Muscle layer of colon (tissue), 2 donors: ENCODE measurements at regions not wholly inside any gene's neighbourhood (a gene's known extent, or its start where the extent isn't known, plus 50 kb on each side); places are given as distances from the start of the nearest gene placed in this dataset.

ENCODE experiments used
- H3K27ac ChIP-seq: one replicate; pipeline ENCODE4 v1.7.0; 2013; ENCODE audit warnings: low read depth, mild to moderate bottlenecking, low read length, moderate library complexity
- H3K27me3 ChIP-seq, 2 donors: one replicate each; pipeline ENCODE4 v1.7.0; 2013; ENCODE audit warnings: low read length in 2 of 2, mild to moderate bottlenecking in 2 of 2; ENCODE audit not compliant: insufficient read depth in 2 of 2, control insufficient read depth in 1 of 2
- H3K36me3 ChIP-seq: one replicate; pipeline ENCODE4 v1.7.0; 2013; ENCODE audit warnings: mild to moderate bottlenecking, low read length; ENCODE audit not compliant: insufficient read depth
- H3K4me1 ChIP-seq: one replicate; pipeline ENCODE4 v1.7.0; 2013; ENCODE audit warnings: mild to moderate bottlenecking, low read length; ENCODE audit not compliant: insufficient read depth
- H3K4me3 ChIP-seq, 2 donors: one replicate each; pipeline ENCODE4 v1.7.0; 2013; ENCODE audit warnings: low read length in 2 of 2, low read depth in 1 of 2, mild to moderate bottlenecking in 1 of 2, moderate library complexity in 1 of 2
- H3K9ac ChIP-seq: one replicate; pipeline ENCODE4 v1.7.0; 2013; ENCODE audit warnings: low read length
- H3K9me3 ChIP-seq: one replicate; pipeline ENCODE4 v1.7.0; 2013; ENCODE audit warnings: mild to moderate bottlenecking, low read length
- donor health status: abdominal sarcoma.
- donor health status: Adenocarcinoma of cecum.

GRCh38 chr2:223503746-223504145, 98.4 kb downstream of the SCG2 start:
- H3K9me3 ChIP-seq, result no peaks in the 10 kb centered on the region
- no peaks in the 10 kb centered on the region for H3K4me1 ChIP-seq
- H3K27ac ChIP-seq, result no peak overlapping the region

GRCh38 chr2:223508372-223508771, 93.8 kb downstream of the SCG2 start:
- no peaks in the 10 kb centered on the region for H3K27me3 ChIP-seq
- no peaks in the 10 kb centered on the region for H3K4me1 ChIP-seq
- no peak overlapping the region for H3K27ac ChIP-seq
- no peaks in the 10 kb centered on the region for H3K36me3 ChIP-seq
- H3K9ac ChIP-seq, result no peak overlapping the region
- no peaks in the 10 kb centered on the region for H3K9me3 ChIP-seq
- H3K4me3 ChIP-seq, result no peak overlapping the region

More at GRCh38 chr2:223503746-223504145, 98.4 kb downstream of the SCG2 start:
- Histone ChIP-seq H3K9ac (no peak overlapping the region), H3K4me3 (no peak overlapping the region), H3K36me3 (no peaks in the 10 kb centered on the region), H3K27me3 (no peaks in the 10 kb centered on the region)

DNA sequence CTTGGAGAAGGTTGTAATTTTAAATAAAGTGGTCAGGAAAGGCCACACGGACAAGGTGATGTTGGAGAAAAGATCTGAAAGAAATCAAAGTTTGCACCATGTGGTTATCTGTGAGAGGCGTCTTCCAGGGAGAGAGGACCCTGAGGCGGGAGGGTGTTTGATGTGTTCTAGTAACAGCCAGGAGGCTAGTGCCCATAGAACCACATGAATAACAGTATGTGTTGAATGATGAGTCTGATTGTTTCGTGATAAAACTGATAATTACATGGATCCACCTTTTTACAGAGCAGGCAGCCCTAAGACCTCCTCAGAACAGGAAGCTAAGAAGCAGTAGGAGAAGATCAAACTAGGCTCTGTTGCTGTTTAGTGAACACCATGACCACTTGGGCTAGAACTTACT, 91.4 kb downstream of the SCG2 start:
- Histone ChIP-seq H3K36me3 (no peaks in the 10 kb centered on the region), H3K27me3 (no peaks in the 10 kb centered on the region), H3K4me3 (no peak overlapping the region), H3K9ac (no peak overlapping the region), H3K4me1 (no peaks in the 10 kb centered on the region), H3K9me3 (no peaks in the 10 kb centered on the region), H3K27ac (no peak overlapping the region)

DNA sequence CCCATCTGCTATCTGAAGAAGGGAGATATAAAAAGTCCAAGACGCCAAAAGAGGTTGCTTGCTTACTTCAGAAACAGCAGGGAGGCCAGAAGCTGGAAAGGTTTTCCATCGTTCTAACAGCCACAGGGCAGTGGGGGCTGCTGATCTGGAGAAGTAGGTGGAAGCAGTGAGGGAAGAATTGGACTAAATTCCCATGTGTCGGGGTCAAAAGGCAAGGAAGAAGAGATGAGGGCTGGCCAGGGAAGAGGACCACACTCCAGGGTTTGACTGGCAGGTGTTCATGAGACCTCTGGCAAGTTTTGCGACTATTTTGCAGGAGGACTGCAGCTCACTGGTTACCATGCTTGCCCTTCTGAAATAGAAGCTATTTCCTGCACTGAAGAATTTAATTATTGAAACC, 91.0 kb downstream of the SCG2 start:
- no peaks in the 10 kb centered on the region for H3K9me3 ChIP-seq
- H3K4me1 ChIP-seq, result no peaks in the 10 kb centered on the region
- H3K9ac ChIP-seq, result no peak overlapping the region
- no peak overlapping the region for H3K27ac ChIP-seq
- no peaks in the 10 kb centered on the region for H3K27me3 ChIP-seq
- no peaks in the 10 kb centered on the region for H3K36me3 ChIP-seq
- no peak overlapping the region for H3K4me3 ChIP-seq

GRCh38 chr2:223513771-223514455, 88.2 kb downstream of the SCG2 start:
- Histone ChIP-seq H3K27me3 (no peaks in the 10 kb centered on the region), H3K9ac (no peak overlapping the region), H3K9me3 (no peaks in the 10 kb centered on the region), H3K4me3 (no peak overlapping the region), H3K4me1 (no peaks in the 10 kb centered on the region), H3K27ac (no peak overlapping the region), H3K36me3 (no peaks in the 10 kb centered on the region)

- Histone ChIP-seq H3K4me3 (no peak overlapping the region), H3K36me3 (no peaks in the 10 kb centered on the region), H3K27me3 (no peaks in the 10 kb centered on the region), H3K27ac (no peak overlapping the region), H3K9ac (no peak overlapping the region), H3K9me3 (no peaks in the 10 kb centered on the region), H3K4me1 (no peaks in the 10 kb centered on the region)
These were observed 82.7 kb downstream of the SCG2 start for GRCh38 chr2:223519471-223519870.

DNA sequence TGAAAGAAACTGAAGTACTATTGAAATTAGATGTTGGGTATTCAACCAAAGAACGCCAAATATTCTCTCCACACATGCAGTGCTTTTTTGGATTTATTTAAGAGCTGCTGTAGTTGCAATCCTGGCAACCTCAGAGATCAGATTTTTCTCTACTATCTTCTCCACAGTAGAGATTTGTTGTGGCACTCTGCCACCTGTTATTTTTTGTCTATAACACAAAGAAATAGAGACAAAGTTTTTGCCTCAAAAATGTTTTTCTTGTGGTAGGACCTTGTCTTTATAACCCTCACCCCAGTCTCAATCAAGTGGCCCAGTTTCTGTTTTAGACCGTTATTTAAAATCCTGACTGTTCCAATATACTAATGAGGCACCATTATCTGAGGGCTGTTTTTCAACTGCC, 79.4 kb downstream of the SCG2 start:
- Histone ChIP-seq H3K27me3 (no peaks in the 10 kb centered on the region), H3K36me3 (no peaks in the 10 kb centered on the region), H3K9ac (no peak overlapping the region), H3K4me1 (no peaks in the 10 kb centered on the region), H3K4me3 (no peak overlapping the region), H3K27ac (no peak overlapping the region), H3K9me3 (no peaks in the 10 kb centered on the region)

DNA sequence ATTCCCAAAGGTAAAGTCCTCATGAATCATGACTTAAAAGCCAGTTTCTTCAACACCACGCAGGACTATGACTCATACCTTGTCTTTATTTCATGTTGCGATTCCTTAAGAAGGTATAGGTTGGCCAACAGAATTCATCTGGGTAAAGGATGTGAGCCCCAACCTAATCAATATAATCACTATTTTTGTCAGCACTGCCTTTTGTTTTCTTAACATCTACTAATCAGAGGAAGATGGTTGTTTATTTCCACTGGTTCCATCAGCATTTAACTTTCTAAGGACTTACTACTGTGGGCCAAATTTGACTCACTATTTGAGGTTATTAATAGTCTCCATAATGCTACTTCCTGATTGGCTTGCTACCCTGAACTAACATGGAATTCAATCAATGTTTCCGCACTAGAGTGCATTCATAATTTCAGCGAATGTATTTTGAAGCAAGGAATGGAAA, 78.6 kb downstream of the SCG2 start:
- H3K27ac ChIP-seq, result no peak overlapping the region

DNA sequence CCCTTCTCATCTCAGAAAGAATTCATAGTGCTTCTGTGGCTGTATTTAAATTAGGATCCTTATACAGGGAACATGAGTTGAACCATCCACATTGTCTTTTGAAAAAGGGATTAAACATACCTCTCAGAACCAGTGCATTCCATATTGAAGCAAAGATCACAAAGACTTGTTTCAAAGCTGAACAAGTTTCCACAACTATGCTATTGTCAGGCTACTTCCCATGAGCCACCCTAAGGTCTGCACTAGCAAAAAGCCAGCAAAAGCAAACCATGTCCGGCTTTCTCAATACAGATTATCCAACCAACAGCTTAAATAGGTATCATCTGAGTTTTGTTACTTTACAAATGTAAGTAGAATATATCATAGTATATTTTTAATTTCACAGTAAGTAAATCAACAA, 78.1 kb downstream of the SCG2 start:
- Histone ChIP-seq H3K36me3 (no peaks in the 10 kb centered on the region), H3K27ac (no peak overlapping the region), H3K27me3 (no peaks in the 10 kb centered on the region), H3K4me3 (no peak overlapping the region), H3K4me1 (no peaks in the 10 kb centered on the region), H3K9me3 (no peaks in the 10 kb centered on the region), H3K9ac (no peak overlapping the region)

More for the DNA sequence above, 78.6 kb downstream of the SCG2 start:
- H3K9me3 ChIP-seq, result no peaks in the 10 kb centered on the region
- H3K27me3 ChIP-seq, result no peaks in the 10 kb centered on the region
- no peak overlapping the region for H3K4me3 ChIP-seq
- no peaks in the 10 kb centered on the region for H3K4me1 ChIP-seq
- no peaks in the 10 kb centered on the region for H3K36me3 ChIP-seq
- no peak overlapping the region for H3K9ac ChIP-seq

DNA sequence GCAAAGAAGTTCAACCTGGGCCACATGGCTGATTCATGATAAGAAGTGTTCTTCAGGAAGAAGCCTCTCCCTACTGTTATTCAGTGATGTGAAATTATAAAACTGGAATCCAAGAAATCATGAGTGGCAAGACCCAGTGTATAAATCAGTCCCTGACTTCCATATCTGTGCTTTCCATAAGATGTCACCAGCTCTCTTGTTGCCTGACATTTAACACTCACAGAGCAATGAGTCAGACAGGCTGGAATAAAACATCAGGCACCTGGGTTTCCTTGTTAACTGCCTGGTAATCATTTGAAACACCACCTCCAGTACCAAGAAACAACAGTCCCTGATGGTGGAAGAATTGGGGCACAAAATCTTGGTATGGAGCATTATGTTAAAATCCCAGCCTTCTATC, 76.1 kb downstream of the SCG2 start:
- Histone ChIP-seq H3K27me3 (no peaks in the 10 kb centered on the region), H3K9ac (no peak overlapping the region), H3K4me1 (no peaks in the 10 kb centered on the region), H3K27ac (no peak overlapping the region), H3K9me3 (no peaks in the 10 kb centered on the region), H3K36me3 (no peaks in the 10 kb centered on the region), H3K4me3 (no peak overlapping the region)

DNA sequence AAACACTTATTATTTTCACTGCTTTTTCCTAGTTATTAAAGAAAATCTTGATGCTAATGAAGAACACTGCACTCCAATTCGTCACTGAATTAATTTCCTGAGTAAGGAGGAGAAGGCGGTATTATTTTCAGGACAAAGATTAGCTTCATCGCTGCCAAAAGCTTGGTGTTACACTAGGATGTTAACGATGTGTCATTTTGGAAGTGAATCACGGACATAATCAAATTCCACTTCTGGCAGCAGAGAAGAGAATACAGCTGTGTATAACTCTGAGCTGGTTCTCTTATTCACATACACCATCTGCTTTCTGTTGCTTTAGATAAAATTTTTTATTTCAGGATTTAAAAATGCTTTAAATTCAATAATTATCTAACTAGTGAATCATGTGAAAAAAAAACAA, 74.1 kb downstream of the SCG2 start:
- Histone ChIP-seq H3K27me3 (no peaks in the 10 kb centered on the region), H3K27ac (no peak overlapping the region), H3K36me3 (no peaks in the 10 kb centered on the region), H3K4me1 (no peaks in the 10 kb centered on the region), H3K4me3 (no peak overlapping the region), H3K9me3 (no peaks in the 10 kb centered on the region), H3K9ac (no peak overlapping the region)

DNA sequence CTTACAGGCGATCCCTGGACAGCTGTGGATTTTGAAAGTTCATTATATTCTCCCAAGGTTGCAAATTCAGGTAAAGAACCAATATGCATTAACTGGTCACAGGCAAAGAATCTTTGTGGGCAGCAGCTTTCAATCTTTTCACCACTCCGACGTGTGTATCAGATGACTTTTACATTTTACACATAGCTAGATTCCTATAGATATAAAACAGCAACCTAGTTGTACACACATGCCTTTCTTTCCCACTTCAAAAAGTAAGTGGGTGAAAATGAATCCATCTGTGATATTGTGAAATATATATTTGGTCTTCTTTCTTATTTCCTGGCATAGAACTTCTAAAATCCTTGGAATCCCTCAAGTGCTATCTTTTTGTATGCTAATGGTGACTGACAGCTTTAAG, 72.5 kb downstream of the SCG2 start:
- H3K4me1 ChIP-seq, result no peaks in the 10 kb centered on the region
- H3K9me3 ChIP-seq, result no peaks in the 10 kb centered on the region
- no peak overlapping the region for H3K9ac ChIP-seq
- no peaks in the 10 kb centered on the region for H3K36me3 ChIP-seq
- H3K27ac ChIP-seq, result no peak overlapping the region
- H3K4me3 ChIP-seq, result no peak overlapping the region
- H3K27me3 ChIP-seq, result no peaks in the 10 kb centered on the region
